Hematopoietic multipotent progenitor cell (in vitro differentiated cells): ENCODE measurements at regions not wholly inside any gene's neighbourhood (a gene's known extent, or its start where the extent isn't known, plus 50 kb on each side); places are given as distances from the start of the nearest gene placed in this dataset.
A peak's percentile ranks its signal among the peaks of the same experiment; 100 is the strongest.

Source experiments
- DNase-seq, 3 donors: peaks; one replicate each; pipeline ENCODE4 v3.0.0-alpha.2; 2011 to 2015; ENCODE audit warnings: low read depth in 2 of 3, low spot score in 2 of 3

GRCh38 chr15:92565351-92566125 lies 90.0 kb downstream of the FAM174B start:
- DNase-seq = no peak

GRCh38 chr15:92561754-92562153 lies 93.8 kb downstream of the FAM174B start:
- no peak for DNase-seq

GRCh38 chr15:92553317-92553716 lies 102.3 kb downstream of the FAM174B start:
- no peak for DNase-seq

GRCh38 chr15:92545996-92546395 lies 109.6 kb downstream of the FAM174B start:
- no peak for DNase-seq

GRCh38 chr15:92541291-92542200 lies 114.0 kb downstream of the FAM174B start:
- DNase-seq = no peak

GRCh38 chr15:92538115-92538514 lies 117.5 kb downstream of the FAM174B start:
- no peak for DNase-seq

GRCh38 chr15:92533298-92533697 lies 122.3 kb downstream of the FAM174B start:
- no peak for DNase-seq

- no peak for DNase-seq
Observed at GRCh38 chr15:92531406-92531805, 124.2 kb downstream of the FAM174B start.

- no peak for DNase-seq
Observed at GRCh38 chr15:92528736-92529135, 126.8 kb downstream of the FAM174B start.

- no peak for DNase-seq
Observed at GRCh38 chr15:92527197-92527596, 128.4 kb downstream of the FAM174B start.

- DNase-seq = no peak
Observed at GRCh38 chr15:92525758-92526245, 129.8 kb downstream of the FAM174B start.

- DNase-seq = no peak
Observed at GRCh38 chr15:92524874-92525565, 130.6 kb downstream of the FAM174B start.

GRCh38 chr15:92524161-92524560 lies 130.5 kb downstream of the ST8SIA2 start:
- no peak for DNase-seq

GRCh38 chr15:92523176-92523575 lies 129.5 kb downstream of the ST8SIA2 start:
- DNase-seq = no peak

- peak in 2 of 3 donors; percentile 63 to 81 for DNase-seq
Observed at GRCh38 chr15:92521624-92522008, 127.9 kb downstream of the ST8SIA2 start.

- DNase-seq = peak in 2 of 3 donors; percentile 3 to 11
Observed at GRCh38 chr15:92520914-92521623, 127.4 kb downstream of the ST8SIA2 start.

GRCh38 chr15:92519709-92520108 lies 126.0 kb downstream of the ST8SIA2 start:
- no peak for DNase-seq
